GM23248 (cell line): ENCODE measurements at regions not wholly inside any gene's neighbourhood (a gene's known extent, or its start where the extent isn't known, plus 50 kb on each side); places are given as distances from the start of the nearest gene placed in this dataset.

Experiments
- EZH2 ChIP-seq: fragments of 200-600 bp; sonication (generic); IDR thresholded peaks from 2 replicates; pipeline ENCODE4 v1.6.1; 2018; ENCODE audit warnings: antibody characterized with exemption, mild to moderate bottlenecking; ENCODE audit not compliant: insufficient read depth, poor library complexity, severe bottlenecking
- EZH2phosphoT487 ChIP-seq: fragments of 200-600 bp; sonication (generic); IDR thresholded peaks from 2 replicates; pipeline ENCODE4 v1.6.1; 2018; ENCODE audit warnings: antibody characterized with exemption, moderate library complexity, mild to moderate bottlenecking, low read depth; ENCODE audit not compliant: insufficient read depth

- no peak for TF ChIP-seq EZH2phosphoT487
- no peak for TF ChIP-seq EZH2
These were observed 472.5 kb downstream of the MTRR start for GRCh38 chr5:8341406-8341805.
